Central memory CD8-positive, alpha-beta T cell (primary cell): ENCODE measurements at regions not wholly inside any gene's neighbourhood (a gene's known extent, or its start where the extent isn't known, plus 50 kb on each side); places are given as distances from the start of the nearest gene placed in this dataset.

Experiments used
- ATAC-seq: fragments of 150-1000 bp; cut with Tn5 transposase; replicated peaks from 2 replicates; pipeline ENCODE4 v1.10.0; 2022; ENCODE audit warnings: mild to moderate bottlenecking, moderate FRiP score, moderate number of reproducible peaks; ENCODE audit not compliant: poor library complexity, severe bottlenecking; ENCODE audit errors: extremely low read depth
- DNase-seq, 2 donors: peaks; one replicate each; pipeline ENCODE4 v3.0.0; 2021; ENCODE audit warnings: low spot score in 2 of 2
- H3K27ac Mint-ChIP-seq: one replicate; pipeline ENCODE4 v1.8.0; 2022; ENCODE audit warnings: low read depth, mild to moderate bottlenecking, moderate library complexity, mixed read lengths
- H3K27me3 Mint-ChIP-seq: one replicate; pipeline ENCODE4 v1.8.0; 2022; ENCODE audit warnings: mixed read lengths
- H3K36me3 Mint-ChIP-seq: one replicate; pipeline ENCODE4 v1.8.0; 2022; ENCODE audit warnings: mild to moderate bottlenecking, moderate library complexity, mixed read lengths; ENCODE audit not compliant: insufficient read depth
- H3K4me1 Mint-ChIP-seq: one replicate; pipeline ENCODE4 v1.8.0; 2022; ENCODE audit warnings: mixed read lengths
- H3K4me3 Mint-ChIP-seq: one replicate; pipeline ENCODE4 v1.8.0; 2022; ENCODE audit warnings: mild to moderate bottlenecking, moderate library complexity, mixed read lengths
- H3K9me3 Mint-ChIP-seq: one replicate; pipeline ENCODE4 v1.8.0; 2022; ENCODE audit warnings: mixed read lengths

- DNase-seq (peak; percentile 14 to 42), ATAC-seq (no peak)
- Mint-ChIP-seq H3K4me1 (no peaks in the 10 kb centered on the region), H3K4me3 (no peak overlapping the region), H3K27ac (no peak overlapping the region), H3K9me3 (no peaks in the 10 kb centered on the region), H3K27me3 (no peaks in the 10 kb centered on the region), H3K36me3 (peaks cover 2% of the 10 kb centered on the region)
Measured at GRCh38 chr9:36728651-36729520, 156.2 kb downstream of the MELK start.

GRCh38 chr9:36729906-36730305, 157.2 kb downstream of the MELK start:
- peaks cover 2% of the 10 kb centered on the region for H3K36me3 Mint-ChIP-seq
- ATAC-seq, result no peak

GRCh38 chr9:36730414-36730813, 157.7 kb downstream of the MELK start:
- no peak for DNase-seq

More at GRCh38 chr9:36729906-36730305, 157.2 kb downstream of the MELK start:
- no peaks in the 10 kb centered on the region for H3K4me1 Mint-ChIP-seq
- no peak overlapping the region for H3K27ac Mint-ChIP-seq
- H3K4me3 Mint-ChIP-seq, result no peak overlapping the region
- DNase-seq, result no peak
- H3K9me3 Mint-ChIP-seq, result no peaks in the 10 kb centered on the region
- H3K27me3 Mint-ChIP-seq, result no peaks in the 10 kb centered on the region

GRCh38 chr9:36731068-36731956, 158.6 kb downstream of the MELK start:
- H3K36me3 Mint-ChIP-seq, result peaks cover 2% of the 10 kb centered on the region
- H3K9me3 Mint-ChIP-seq, result no peaks in the 10 kb centered on the region
- peaks cover 6% of the 10 kb centered on the region for H3K27me3 Mint-ChIP-seq
- no peak for ATAC-seq
- no peaks in the 10 kb centered on the region for H3K4me1 Mint-ChIP-seq
- no peak overlapping the region for H3K4me3 Mint-ChIP-seq
- no peak overlapping the region for H3K27ac Mint-ChIP-seq
- DNase-seq, result no peak

More at GRCh38 chr9:36730414-36730813, 157.7 kb downstream of the MELK start:
- Mint-ChIP-seq H3K4me1 (no peaks in the 10 kb centered on the region), H3K27me3 (no peaks in the 10 kb centered on the region), H3K27ac (no peak overlapping the region), H3K4me3 (no peak overlapping the region), H3K36me3 (peaks cover 2% of the 10 kb centered on the region), H3K9me3 (no peaks in the 10 kb centered on the region)
- ATAC-seq, result no peak

GRCh38 chr9:36734737-36735136, 162.0 kb downstream of the MELK start:
- H3K9me3 Mint-ChIP-seq, result no peaks in the 10 kb centered on the region
- H3K4me1 Mint-ChIP-seq, result no peaks in the 10 kb centered on the region
- no peak overlapping the region for H3K4me3 Mint-ChIP-seq
- peaks cover 2% of the 10 kb centered on the region for H3K36me3 Mint-ChIP-seq
- DNase-seq (no peak), ATAC-seq (no peak)
- H3K27me3 Mint-ChIP-seq, result peaks cover 30% of the 10 kb centered on the region
- H3K27ac Mint-ChIP-seq, result no peak overlapping the region

GRCh38 chr9:36736648-36737047, 164.0 kb downstream of the MELK start:
- no peak for DNase-seq
- H3K27me3 Mint-ChIP-seq, result peaks cover 49% of the 10 kb centered on the region
- no peak overlapping the region for H3K27ac Mint-ChIP-seq
- H3K4me1 Mint-ChIP-seq, result no peaks in the 10 kb centered on the region
- peaks cover 2% of the 10 kb centered on the region for H3K36me3 Mint-ChIP-seq
- ATAC-seq, result no peak
- H3K4me3 Mint-ChIP-seq, result no peak overlapping the region
- H3K9me3 Mint-ChIP-seq, result no peaks in the 10 kb centered on the region

- Mint-ChIP-seq H3K9me3 (no peaks in the 10 kb centered on the region), H3K36me3 (peaks cover 2% of the 10 kb centered on the region), H3K4me3 (no peak overlapping the region), H3K27me3 (peaks cover 67% of the 10 kb centered on the region), H3K27ac (no peak overlapping the region), H3K4me1 (no peaks in the 10 kb centered on the region)
- DNase-seq (no peak), ATAC-seq (no peak)
Measured at GRCh38 chr9:36738318-36738976, 165.8 kb downstream of the MELK start.

- Mint-ChIP-seq H3K27me3 (peaks cover 78% of the 10 kb centered on the region), H3K9me3 (no peaks in the 10 kb centered on the region), H3K36me3 (peaks cover 2% of the 10 kb centered on the region), H3K4me3 (no peak overlapping the region), H3K4me1 (no peaks in the 10 kb centered on the region), H3K27ac (no peak overlapping the region)
- ATAC-seq (no peak), DNase-seq (no peak)
Measured at GRCh38 chr9:36739373-36740116, 166.8 kb downstream of the MELK start.

GRCh38 chr9:36742264-36742663, 169.6 kb downstream of the MELK start:
- no peaks in the 10 kb centered on the region for H3K4me1 Mint-ChIP-seq
- H3K9me3 Mint-ChIP-seq, result no peaks in the 10 kb centered on the region
- DNase-seq (no peak), ATAC-seq (no peak)
- H3K36me3 Mint-ChIP-seq, result peaks cover 2% of the 10 kb centered on the region
- no peak overlapping the region for H3K27ac Mint-ChIP-seq
- peaks cover 90% of the 10 kb centered on the region for H3K27me3 Mint-ChIP-seq
- no peak overlapping the region for H3K4me3 Mint-ChIP-seq

- H3K4me1 Mint-ChIP-seq, result no peaks in the 10 kb centered on the region
- H3K36me3 Mint-ChIP-seq, result peaks cover 2% of the 10 kb centered on the region
- ATAC-seq (no peak), DNase-seq (no peak)
- H3K4me3 Mint-ChIP-seq, result no peak overlapping the region
- H3K27me3 Mint-ChIP-seq, result peaks cover 99% of the 10 kb centered on the region
- H3K27ac Mint-ChIP-seq, result no peak overlapping the region
- no peaks in the 10 kb centered on the region for H3K9me3 Mint-ChIP-seq
Measured at GRCh38 chr9:36744678-36745077, 172.0 kb downstream of the MELK start.

GRCh38 chr9:36745977-36746376, 173.3 kb downstream of the MELK start:
- Mint-ChIP-seq H3K4me1 (no peaks in the 10 kb centered on the region), H3K27ac (no peak overlapping the region), H3K27me3 (peaks cover 99% of the 10 kb centered on the region), H3K4me3 (no peak overlapping the region), H3K9me3 (no peaks in the 10 kb centered on the region), H3K36me3 (no peaks in the 10 kb centered on the region)
- ATAC-seq, result no peak
- no peak for DNase-seq

GRCh38 chr9:36746415-36746814, 173.7 kb downstream of the MELK start:
- DNase-seq, result no peak
- Mint-ChIP-seq H3K4me3 (no peak overlapping the region), H3K36me3 (no peaks in the 10 kb centered on the region), H3K4me1 (no peaks in the 10 kb centered on the region), H3K27me3 (peaks cover 99% of the 10 kb centered on the region), H3K27ac (no peak overlapping the region), H3K9me3 (no peaks in the 10 kb centered on the region)
- no peak for ATAC-seq
